K562 (cell line): ENCODE measurements at regions not wholly inside any gene's neighbourhood (a gene's known extent, or its start where the extent isn't known, plus 50 kb on each side); places are given as distances from the start of the nearest gene placed in this dataset.

Experiments used
- EZH2 ChIP-seq: IDR thresholded peaks from 2 replicates; pipeline ENCODE4 v1.6.1; 2012; ENCODE audit warnings: low read depth, mild to moderate bottlenecking, inconsistent platforms, low read length, borderline replicate concordance
- NBN ChIP-seq: fragments of 450-650 bp; IDR thresholded peaks from 2 replicates; pipeline ENCODE4 v1.6.1; 2016; ENCODE audit warnings: low read depth, mild to moderate bottlenecking
- NFXL1 ChIP-seq: fragments of 450-650 bp; formaldehyde crosslinking; IDR thresholded peaks from 2 replicates; pipeline ENCODE4 v1.4.0; 2021; ENCODE audit warnings: mild to moderate bottlenecking
- SAP30 ChIP-seq: fragments of 200-600 bp; sonication (generic); IDR thresholded peaks from 2 replicates; pipeline ENCODE4 v1.6.1; 2012; ENCODE audit warnings: borderline replicate concordance, low read depth, mild to moderate bottlenecking, moderate library complexity, low read length, control low read depth, inconsistent platforms; ENCODE audit not compliant: insufficient read depth, poor library complexity, severe bottlenecking
- SUPT5H ChIP-seq: fragments of 450-650 bp; IDR thresholded peaks from 2 replicates; pipeline ENCODE4 v1.6.1; 2016
- ZNF124 ChIP-seq: sonication (generic); formaldehyde crosslinking; IDR thresholded peaks from 2 replicates; pipeline ENCODE4 v1.8.1; 2022; ENCODE audit warnings: missing genetic modification reagents
- TF ChIP-seq, protein P1 (sequence below), 3 experiments: IDR thresholded peaks in 2 of 3; conservative IDR thresholded peaks in 1 of 3; 2 replicates each; pipeline ENCODE4 v1.5.1; 2011 to 2012; ENCODE audit warnings: low read length in 3 of 3, mild to moderate bottlenecking in 3 of 3, control low read depth in 2 of 3, improper control_type of control experiment in 1 of 3, inconsistent platforms in 1 of 3, low read depth in 1 of 3, mixed read lengths in 1 of 3, moderate library complexity in 1 of 3; ENCODE audit not compliant: insufficient read depth in 2 of 3

GRCh38 chr4:108378164-108378563 is 209.4 kb upstream of the LEF1 start:
- TF ChIP-seq NFXL1 (CRISPR knock-in tag) (no peak), EZH2 (no peak), NBN (no peak), SUPT5H (no peak), SAP30 (no peak), ZNF124 (CRISPR knock-in tag) (no peak)
- TF ChIP-seq, protein P1, sequence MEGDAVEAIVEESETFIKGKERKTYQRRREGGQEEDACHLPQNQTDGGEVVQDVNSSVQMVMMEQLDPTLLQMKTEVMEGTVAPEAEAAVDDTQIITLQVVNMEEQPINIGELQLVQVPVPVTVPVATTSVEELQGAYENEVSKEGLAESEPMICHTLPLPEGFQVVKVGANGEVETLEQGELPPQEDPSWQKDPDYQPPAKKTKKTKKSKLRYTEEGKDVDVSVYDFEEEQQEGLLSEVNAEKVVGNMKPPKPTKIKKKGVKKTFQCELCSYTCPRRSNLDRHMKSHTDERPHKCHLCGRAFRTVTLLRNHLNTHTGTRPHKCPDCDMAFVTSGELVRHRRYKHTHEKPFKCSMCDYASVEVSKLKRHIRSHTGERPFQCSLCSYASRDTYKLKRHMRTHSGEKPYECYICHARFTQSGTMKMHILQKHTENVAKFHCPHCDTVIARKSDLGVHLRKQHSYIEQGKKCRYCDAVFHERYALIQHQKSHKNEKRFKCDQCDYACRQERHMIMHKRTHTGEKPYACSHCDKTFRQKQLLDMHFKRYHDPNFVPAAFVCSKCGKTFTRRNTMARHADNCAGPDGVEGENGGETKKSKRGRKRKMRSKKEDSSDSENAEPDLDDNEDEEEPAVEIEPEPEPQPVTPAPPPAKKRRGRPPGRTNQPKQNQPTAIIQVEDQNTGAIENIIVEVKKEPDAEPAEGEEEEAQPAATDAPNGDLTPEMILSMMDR (IDR thresholded peaks at IDR 0.05 in 2 of 3, conservative IDR thresholded peaks at IDR 0.05 in 1 of 3; ENCODE audit: insufficient read depth in 2 of 3, low read depth in 1 of 3, low read length in 3 of 3), result no peak
